HCT116 (cell line): ENCODE measurements at regions not wholly inside any gene's neighbourhood (a gene's known extent, or its start where the extent isn't known, plus 50 kb on each side); places are given as distances from the start of the nearest gene placed in this dataset.

Experiments
- ATAC-seq: fragments of 200-7000 bp; cut with Tn5 transposase; 2 replicates; pipeline ENCODE4 v1.9.1; 2020; ENCODE audit warnings: mild to moderate bottlenecking, moderate library complexity
- BruUV-seq: library from RNA; stranded (reverse); fragments of 400-500 nt; replicated peaks from 2 replicates; lab custom pipeline; 2021; lab: Mats Ljungman, UMichigan
- CTCF ChIA-PET: fragments of 300-600 bp; sonication (Branson Sonifier 250); formaldehyde crosslinking; loops from one replicate; lab custom pipeline; 2021; ENCODE audit warnings: antibody characterized with exemption; lab: Charles Lee
- POLR2A ChIA-PET: fragments of 300-600, 350-600 bp; sonication (Branson Sonifier 250); formaldehyde crosslinking; loops from one replicate; lab custom pipeline; 2021; ENCODE audit warnings: antibody characterized with exemption; lab: Charles Lee
- RAD21 ChIA-PET, 2 experiments: fragments of 300-600 bp; sonication (Branson Sonifier 250); formaldehyde crosslinking; loops; one replicate each; lab custom pipeline; 2023; ENCODE audit warnings: low total read pairs in 2 of 2; ENCODE audit not compliant: uncharacterized antibody in 2 of 2, unreplicated experiment in 2 of 2, low non-redundant PET in 1 of 2; lab: Charles Lee
- DNase-seq: peaks from one replicate; pipeline ENCODE4 v3.0.0-alpha.2; 2010; ENCODE audit warnings: low read depth, low spot score
- H2AFZ ChIP-seq: fragments of 200-600 bp; shearing (Covaris generic), sonication (generic); 2 replicates; pipeline ENCODE4 v1.6.1; 2017; ENCODE audit warnings: low read depth, mixed run types, mixed read lengths, antibody characterized with exemption, low read length; ENCODE audit not compliant: poor library complexity, severe bottlenecking
- H3K27ac ChIP-seq: 2 replicates; pipeline ENCODE4 v1.5.1; 2012; ENCODE audit warnings: low read depth, low read length
- H3K27me3 ChIP-seq: fragments of 200-600 bp; sonication (generic); 2 replicates; pipeline ENCODE4 v1.6.1; 2016; ENCODE audit warnings: mixed run types, low read length, mixed read lengths; ENCODE audit not compliant: insufficient read depth
- H3K36me3 ChIP-seq, 2 experiments: fragments of 200-500 bp in 1 of 2; fragments of 200-600 bp in 1 of 2; sonication (Bioruptor generic) in 1 of 2; sonication (generic) in 1 of 2; 2 replicates each; pipeline versions ENCODE4 v1.5.1 to v1.6.1; 2014 to 2016; ENCODE audit warnings: low read length in 2 of 2, inconsistent platforms in 1 of 2, mixed read lengths in 1 of 2, mixed run types in 1 of 2; ENCODE audit not compliant: insufficient read depth in 2 of 2, control insufficient read depth in 1 of 2
- H3K4me1 ChIP-seq, 2 experiments: fragments of 200-600 bp in 1 of 2; sonication (generic) in 1 of 2; 2 replicates each; pipeline versions ENCODE4 v1.5.1 to v1.6.1; 2012 to 2017; ENCODE audit warnings: low read length in 2 of 2, inconsistent platforms in 1 of 2, mild to moderate bottlenecking in 1 of 2, mixed read lengths in 1 of 2, mixed run types in 1 of 2, moderate library complexity in 1 of 2; ENCODE audit not compliant: insufficient read depth in 2 of 2, control insufficient read depth in 1 of 2
- H3K4me2 ChIP-seq: fragments of 200-600 bp; sonication (generic); 2 replicates; pipeline ENCODE4 v1.6.1; 2017; ENCODE audit warnings: mixed run types, low read length, mixed read lengths
- H3K4me3 ChIP-seq, 2 experiments: fragments of 200-600 bp in 1 of 2; sonication (generic) in 1 of 2; replicated peaks in 1 of 2; 2 replicates each; pipeline ENCODE4 v1.5.1; 2011 to 2016; ENCODE audit warnings: low read length in 2 of 2, control low read depth in 1 of 2, low read depth in 1 of 2, mild to moderate bottlenecking in 1 of 2, mixed read lengths in 1 of 2, mixed run types in 1 of 2
- H3K79me2 ChIP-seq: fragments of 200-600 bp; sonication (generic); 2 replicates; pipeline ENCODE4 v1.6.1; 2017; ENCODE audit warnings: mild to moderate bottlenecking, mixed run types, low read length, moderate library complexity, mixed read lengths; ENCODE audit not compliant: insufficient read depth
- H3K9ac ChIP-seq: fragments of 200-600 bp; sonication (generic); 2 replicates; pipeline ENCODE4 v1.6.1; 2016; ENCODE audit warnings: low read length, mixed read lengths
- H3K9me2 ChIP-seq: fragments of 200-600 bp; sonication (generic), shearing (Covaris generic); 2 replicates; pipeline ENCODE4 v1.6.1; 2017; ENCODE audit warnings: mixed run types, mild to moderate bottlenecking, moderate library complexity; ENCODE audit not compliant: insufficient read depth
- H3K9me3 ChIP-seq, 2 experiments: fragments of 200-500 bp in 1 of 2; fragments of 200-600 bp in 1 of 2; sonication (Bioruptor generic) in 1 of 2; sonication (generic) in 1 of 2; 2 replicates each; pipeline ENCODE4 v1.6.1; 2014 to 2017; ENCODE audit warnings: low read length in 2 of 2, mixed read lengths in 2 of 2, inconsistent platforms in 1 of 2, low read depth in 1 of 2, mild to moderate bottlenecking in 1 of 2, mixed run types in 1 of 2, moderate library complexity in 1 of 2; ENCODE audit not compliant: control insufficient read depth in 1 of 2, insufficient read depth in 1 of 2
- H4K20me1 ChIP-seq: fragments of 200-600 bp; sonication (generic), shearing (Covaris generic); 2 replicates; pipeline ENCODE4 v1.6.1; 2017; ENCODE audit warnings: mixed run types, mild to moderate bottlenecking, moderate library complexity; ENCODE audit not compliant: insufficient read depth
- CEBPB ChIP-seq: IDR thresholded peaks from 2 replicates; pipeline ENCODE4 v1.6.1; 2012; ENCODE audit warnings: low read depth
- EGR1 ChIP-seq: IDR thresholded peaks from 2 replicates; pipeline ENCODE4 v1.6.1; 2012; ENCODE audit warnings: low read depth
- EZH2 ChIP-seq: fragments of 200-600 bp; sonication (generic); IDR thresholded peaks from 2 replicates; pipeline ENCODE4 v1.6.1; 2017; ENCODE audit warnings: antibody characterized with exemption, mixed run types
- EZH2phosphoT487 ChIP-seq: fragments of 200-600 bp; IDR thresholded peaks from 2 replicates; pipeline ENCODE4 v1.6.1; 2018; ENCODE audit warnings: antibody characterized with exemption, borderline replicate concordance
- FOSL1 ChIP-seq: IDR thresholded peaks from 2 replicates; pipeline ENCODE4 v1.6.1; 2012; ENCODE audit warnings: low read depth
- JUND ChIP-seq: IDR thresholded peaks from 2 replicates; pipeline ENCODE4 v1.6.1; 2012
- RAD21 ChIP-seq: IDR thresholded peaks from 2 replicates; pipeline ENCODE4 v1.6.1; 2012; ENCODE audit warnings: low read depth, mild to moderate bottlenecking
- SP1 ChIP-seq: IDR thresholded peaks from 2 replicates; pipeline ENCODE4 v1.6.1; 2012; ENCODE audit warnings: low read depth
- SRF ChIP-seq: IDR thresholded peaks from 2 replicates; pipeline ENCODE4 v1.6.1; 2012; ENCODE audit warnings: low read depth
- YY1 ChIP-seq: IDR thresholded peaks from 2 replicates; pipeline ENCODE4 v1.6.1; 2011; ENCODE audit warnings: low read length, low read depth, moderate library complexity, mild to moderate bottlenecking; ENCODE audit not compliant: insufficient replicate concordance; ENCODE audit errors: extremely low read depth
- ZFX ChIP-seq: fragments of 450-650 bp; IDR thresholded peaks from 2 replicates; pipeline ENCODE4 v1.6.1; 2017
- ZNF274 ChIP-seq: fragments of 200-500 bp; sonication (Bioruptor generic); IDR thresholded peaks from 2 replicates; pipeline ENCODE4 v1.6.1; 2014; ENCODE audit warnings: mild to moderate bottlenecking, low read depth, low read length, inconsistent platforms
- intact Hi-C: fragments of 100-400 bp; cut with micrococcal nuclease; formaldehyde crosslinking; loops from 2 replicates; pipeline ENCODE4 v1.10.0; 2022
- TF ChIP-seq, protein P1 (sequence below): IDR thresholded peaks from 2 replicates; pipeline ENCODE4 v1.6.1; 2011; ENCODE audit warnings: mild to moderate bottlenecking, low read length, moderate library complexity; ENCODE audit not compliant: insufficient replicate concordance; ENCODE audit errors: extremely low read depth
- TF ChIP-seq, protein P2 (sequence below): IDR thresholded peaks from 2 replicates; pipeline ENCODE4 v1.6.1; 2012
- TF ChIP-seq, protein P3 (sequence below): IDR thresholded peaks from 2 replicates; pipeline ENCODE4 v1.6.1; 2012
- TF ChIP-seq, protein P4 (sequence below), 3 experiments: fragments of 200-600 bp in 1 of 3; sonication (generic) in 1 of 3; IDR thresholded peaks in 2 of 3; conservative IDR thresholded peaks in 1 of 3; 2 replicates each; pipeline ENCODE4 v1.5.1; 2012 to 2017; ENCODE audit warnings: low read depth in 2 of 3, low read length in 2 of 3, antibody characterized with exemption in 1 of 3, borderline replicate concordance in 1 of 3, control low read depth in 1 of 3, mild to moderate bottlenecking in 1 of 3, mixed read lengths in 1 of 3, mixed run types in 1 of 3, moderate library complexity in 1 of 3; ENCODE audit not compliant: insufficient read depth in 1 of 3
- TF ChIP-seq, protein P5 (sequence below): IDR thresholded peaks from 2 replicates; pipeline ENCODE4 v1.6.1; 2012; ENCODE audit warnings: low read depth

DNA sequence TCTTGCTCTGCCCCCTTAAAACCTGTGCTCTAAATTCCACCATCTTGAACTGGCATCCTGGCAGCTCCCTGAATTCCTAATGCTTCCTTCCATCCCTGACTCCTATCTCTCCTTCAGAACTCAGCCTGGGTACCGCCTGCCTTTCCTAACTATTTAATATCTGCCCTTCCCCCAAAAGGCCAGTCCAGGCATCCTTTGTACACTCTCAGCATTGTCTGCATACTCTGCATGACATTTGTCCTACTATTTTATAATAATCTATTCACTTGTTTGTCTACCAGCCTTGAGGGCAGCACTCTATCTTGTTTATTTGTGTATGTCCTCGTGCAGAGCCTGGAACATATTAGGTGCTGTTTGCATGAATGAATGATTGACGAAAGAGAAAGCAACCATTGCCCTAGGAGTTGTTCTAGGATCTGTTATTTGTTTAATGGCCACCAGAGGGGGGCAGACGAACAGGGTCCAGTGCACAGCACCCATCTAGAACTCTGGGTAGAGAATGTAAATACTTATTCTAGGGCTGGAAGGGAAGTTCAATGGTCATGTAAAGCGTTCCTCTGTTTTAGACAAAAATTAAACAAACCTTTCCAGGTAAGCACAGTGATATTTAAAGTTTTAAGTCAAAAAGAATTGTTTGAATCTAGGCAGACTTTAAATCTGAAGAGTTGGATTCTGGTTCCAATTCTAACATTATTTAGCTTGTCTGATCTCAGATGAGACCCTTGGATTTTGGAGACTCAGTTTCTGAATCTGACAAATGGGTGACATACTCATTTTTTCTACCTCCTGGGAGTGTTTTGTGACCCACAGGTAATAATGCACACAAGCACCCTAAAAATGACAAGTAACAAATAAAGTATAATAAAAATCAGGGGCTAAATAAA lies 125.8 kb upstream of the GALNT15 start:
- no peaks in the 10 kb centered on the region for H3K79me2 ChIP-seq
- no peak overlapping the region for H3K27ac ChIP-seq
- no peak overlapping the region for H3K4me3 ChIP-seq
- ChIA-PET RAD21 (interaction anchor here (1.0 to 2.4 kb wide), 2 partner anchors 93 to 130 kb away, joined by 7 to 11 read pairs (median 7); no protein-coding TSS in a partner anchor), CTCF (interaction anchor here (0.6 to 4.9 kb wide), 10 partner anchors 11 to 241 kb away, joined by 3 to 65 read pairs (median 4); partner anchors contain the start of genes DPH3 and OXNAD1), POLR2A (interaction anchor here (1.6 kb wide), 1 partner anchor 12 kb away, joined by 5 read pairs; no protein-coding TSS in a partner anchor)
- no peaks in the 10 kb centered on the region for H3K27me3 ChIP-seq
- peak; percentile 61 for DNase-seq
- H3K36me3 ChIP-seq, result no peaks in the 10 kb centered on the region
- BruUV-seq, result no TSS peak
- peak; percentile 99 for ATAC-seq
- H3K9ac ChIP-seq, result no peak overlapping the region
- 0 out of 4 replicates have a peak, but pooled peaks cover 0 to 3% of the 10 kb centered on the region in 2 experiments for H3K4me1 ChIP-seq
- intact Hi-C loops, result loop anchor here (1.0 to 10.0 kb wide), 6 partner anchors 93 to 504 kb away; no protein-coding TSS in a partner anchor
- H2AFZ ChIP-seq, result peak overlapping the region; percentile 50
- H3K9me3 ChIP-seq, result no peaks in the 10 kb centered on the region
- no peaks in the 10 kb centered on the region for H4K20me1 ChIP-seq
- H3K4me2 ChIP-seq, result peak overlapping the region; percentile 42
- no peaks in the 10 kb centered on the region for H3K9me2 ChIP-seq
- TF ChIP-seq ZFX (no peak), ZNF274 (no peak), EZH2phosphoT487 (no peak), RAD21 (peak; percentile 99), SRF (no peak; the same call in 1 of the 2 replicates), SP1 (no peak), YY1 (peak; percentile 40), EGR1 (no peak), FOSL1 (no peak), CEBPB (peak; percentile 32; the same call in 1 of the 2 replicates), EZH2 (no peak), JUND (no peak)
- TF ChIP-seq, protein P1, sequence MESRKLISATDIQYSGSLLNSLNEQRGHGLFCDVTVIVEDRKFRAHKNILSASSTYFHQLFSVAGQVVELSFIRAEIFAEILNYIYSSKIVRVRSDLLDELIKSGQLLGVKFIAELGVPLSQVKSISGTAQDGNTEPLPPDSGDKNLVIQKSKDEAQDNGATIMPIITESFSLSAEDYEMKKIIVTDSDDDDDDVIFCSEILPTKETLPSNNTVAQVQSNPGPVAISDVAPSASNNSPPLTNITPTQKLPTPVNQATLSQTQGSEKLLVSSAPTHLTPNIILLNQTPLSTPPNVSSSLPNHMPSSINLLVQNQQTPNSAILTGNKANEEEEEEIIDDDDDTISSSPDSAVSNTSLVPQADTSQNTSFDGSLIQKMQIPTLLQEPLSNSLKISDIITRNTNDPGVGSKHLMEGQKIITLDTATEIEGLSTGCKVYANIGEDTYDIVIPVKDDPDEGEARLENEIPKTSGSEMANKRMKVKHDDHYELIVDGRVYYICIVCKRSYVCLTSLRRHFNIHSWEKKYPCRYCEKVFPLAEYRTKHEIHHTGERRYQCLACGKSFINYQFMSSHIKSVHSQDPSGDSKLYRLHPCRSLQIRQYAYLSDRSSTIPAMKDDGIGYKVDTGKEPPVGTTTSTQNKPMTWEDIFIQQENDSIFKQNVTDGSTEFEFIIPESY, result no peak
- TF ChIP-seq, protein P2, sequence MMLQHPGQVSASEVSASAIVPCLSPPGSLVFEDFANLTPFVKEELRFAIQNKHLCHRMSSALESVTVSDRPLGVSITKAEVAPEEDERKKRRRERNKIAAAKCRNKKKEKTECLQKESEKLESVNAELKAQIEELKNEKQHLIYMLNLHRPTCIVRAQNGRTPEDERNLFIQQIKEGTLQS, result no peak
- TF ChIP-seq, protein P3, sequence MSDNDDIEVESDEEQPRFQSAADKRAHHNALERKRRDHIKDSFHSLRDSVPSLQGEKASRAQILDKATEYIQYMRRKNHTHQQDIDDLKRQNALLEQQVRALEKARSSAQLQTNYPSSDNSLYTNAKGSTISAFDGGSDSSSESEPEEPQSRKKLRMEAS, result no peak; the same call in 1 of the 2 replicates
- TF ChIP-seq, protein P4, sequence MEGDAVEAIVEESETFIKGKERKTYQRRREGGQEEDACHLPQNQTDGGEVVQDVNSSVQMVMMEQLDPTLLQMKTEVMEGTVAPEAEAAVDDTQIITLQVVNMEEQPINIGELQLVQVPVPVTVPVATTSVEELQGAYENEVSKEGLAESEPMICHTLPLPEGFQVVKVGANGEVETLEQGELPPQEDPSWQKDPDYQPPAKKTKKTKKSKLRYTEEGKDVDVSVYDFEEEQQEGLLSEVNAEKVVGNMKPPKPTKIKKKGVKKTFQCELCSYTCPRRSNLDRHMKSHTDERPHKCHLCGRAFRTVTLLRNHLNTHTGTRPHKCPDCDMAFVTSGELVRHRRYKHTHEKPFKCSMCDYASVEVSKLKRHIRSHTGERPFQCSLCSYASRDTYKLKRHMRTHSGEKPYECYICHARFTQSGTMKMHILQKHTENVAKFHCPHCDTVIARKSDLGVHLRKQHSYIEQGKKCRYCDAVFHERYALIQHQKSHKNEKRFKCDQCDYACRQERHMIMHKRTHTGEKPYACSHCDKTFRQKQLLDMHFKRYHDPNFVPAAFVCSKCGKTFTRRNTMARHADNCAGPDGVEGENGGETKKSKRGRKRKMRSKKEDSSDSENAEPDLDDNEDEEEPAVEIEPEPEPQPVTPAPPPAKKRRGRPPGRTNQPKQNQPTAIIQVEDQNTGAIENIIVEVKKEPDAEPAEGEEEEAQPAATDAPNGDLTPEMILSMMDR (IDR thresholded peaks at IDR 0.05 in 2 of 3, conservative IDR thresholded peaks at IDR 0.05 in 1 of 3; ENCODE audit: borderline replicate concordance in 1 of 3, insufficient read depth in 1 of 3, low read depth in 2 of 3, low read length in 2 of 3), result peak; percentile 70 to 97 (median 84)
- TF ChIP-seq, protein P5, sequence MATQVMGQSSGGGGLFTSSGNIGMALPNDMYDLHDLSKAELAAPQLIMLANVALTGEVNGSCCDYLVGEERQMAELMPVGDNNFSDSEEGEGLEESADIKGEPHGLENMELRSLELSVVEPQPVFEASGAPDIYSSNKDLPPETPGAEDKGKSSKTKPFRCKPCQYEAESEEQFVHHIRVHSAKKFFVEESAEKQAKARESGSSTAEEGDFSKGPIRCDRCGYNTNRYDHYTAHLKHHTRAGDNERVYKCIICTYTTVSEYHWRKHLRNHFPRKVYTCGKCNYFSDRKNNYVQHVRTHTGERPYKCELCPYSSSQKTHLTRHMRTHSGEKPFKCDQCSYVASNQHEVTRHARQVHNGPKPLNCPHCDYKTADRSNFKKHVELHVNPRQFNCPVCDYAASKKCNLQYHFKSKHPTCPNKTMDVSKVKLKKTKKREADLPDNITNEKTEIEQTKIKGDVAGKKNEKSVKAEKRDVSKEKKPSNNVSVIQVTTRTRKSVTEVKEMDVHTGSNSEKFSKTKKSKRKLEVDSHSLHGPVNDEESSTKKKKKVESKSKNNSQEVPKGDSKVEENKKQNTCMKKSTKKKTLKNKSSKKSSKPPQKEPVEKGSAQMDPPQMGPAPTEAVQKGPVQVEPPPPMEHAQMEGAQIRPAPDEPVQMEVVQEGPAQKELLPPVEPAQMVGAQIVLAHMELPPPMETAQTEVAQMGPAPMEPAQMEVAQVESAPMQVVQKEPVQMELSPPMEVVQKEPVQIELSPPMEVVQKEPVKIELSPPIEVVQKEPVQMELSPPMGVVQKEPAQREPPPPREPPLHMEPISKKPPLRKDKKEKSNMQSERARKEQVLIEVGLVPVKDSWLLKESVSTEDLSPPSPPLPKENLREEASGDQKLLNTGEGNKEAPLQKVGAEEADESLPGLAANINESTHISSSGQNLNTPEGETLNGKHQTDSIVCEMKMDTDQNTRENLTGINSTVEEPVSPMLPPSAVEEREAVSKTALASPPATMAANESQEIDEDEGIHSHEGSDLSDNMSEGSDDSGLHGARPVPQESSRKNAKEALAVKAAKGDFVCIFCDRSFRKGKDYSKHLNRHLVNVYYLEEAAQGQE, result no peak
